Calu3 (cell line): ENCODE measurements at regions not wholly inside any gene's neighbourhood (a gene's known extent, or its start where the extent isn't known, plus 50 kb on each side); places are given as distances from the start of the nearest gene placed in this dataset.

ENCODE experiments used
- BruUV-seq: library from RNA; stranded (reverse); fragments of 400-500 nt; replicated peaks from 2 replicates; lab custom pipeline; 2021; lab: Mats Ljungman, UMichigan
- CTCF ChIA-PET: fragments of 300-600 bp; sonication (Branson Sonifier 250); formaldehyde crosslinking; loops from one replicate; lab custom pipeline; 2022; ENCODE audit warnings: antibody characterized with exemption; lab: Charles Lee
- DNase-seq: peaks from one replicate; pipeline ENCODE4 v3.0.0; 2022
- H3K27ac Mint-ChIP-seq: one replicate; pipeline ENCODE4 v1.8.0; 2022; ENCODE audit warnings: mixed read lengths; ENCODE audit not compliant: unreplicated experiment
- H3K27me3 Mint-ChIP-seq: one replicate; pipeline ENCODE4 v1.8.0; 2022; ENCODE audit warnings: mixed read lengths; ENCODE audit not compliant: unreplicated experiment
- H3K36me3 Mint-ChIP-seq: one replicate; pipeline ENCODE4 v1.8.0; 2022; ENCODE audit warnings: mild to moderate bottlenecking, moderate library complexity, mixed read lengths; ENCODE audit not compliant: insufficient read depth, unreplicated experiment
- H3K4me1 Mint-ChIP-seq: one replicate; pipeline ENCODE4 v1.8.0; 2022; ENCODE audit warnings: mild to moderate bottlenecking, low read depth, mixed read lengths; ENCODE audit not compliant: unreplicated experiment
- H3K4me3 Mint-ChIP-seq: one replicate; pipeline ENCODE4 v1.8.0; 2022; ENCODE audit warnings: mild to moderate bottlenecking, low read depth, moderate library complexity, mixed read lengths; ENCODE audit not compliant: unreplicated experiment
- H3K9me3 Mint-ChIP-seq: one replicate; pipeline ENCODE4 v1.8.0; 2022; ENCODE audit warnings: low read depth, mixed read lengths; ENCODE audit not compliant: unreplicated experiment
- CTCF ChIP-seq: fragments of 200-600 bp; IDR thresholded peaks from one replicate; pipeline ENCODE4 v1.8.0; 2022; ENCODE audit warnings: antibody characterized with exemption; ENCODE audit not compliant: unreplicated experiment
- intact Hi-C: fragments of 100-400 bp; cut with micrococcal nuclease; formaldehyde crosslinking; loops from one replicate; pipeline ENCODE4 v1.10.0; 2022; ENCODE audit not compliant: unreplicated experiment

- H3K27me3 Mint-ChIP-seq = no peaks in the 10 kb centered on the region
- H3K36me3 Mint-ChIP-seq = no peaks in the 10 kb centered on the region
- H3K4me3 Mint-ChIP-seq = no peak overlapping the region
- no peak for TF ChIP-seq CTCF
- peaks cover 16% of the 10 kb centered on the region for H3K9me3 Mint-ChIP-seq
- H3K27ac Mint-ChIP-seq = no peak overlapping the region
- CTCF ChIA-PET = no interaction called here
- intact Hi-C loops = no loop called here
- DNase-seq = no peak
- BruUV-seq = no TSS peak
- no peaks in the 10 kb centered on the region for H3K4me1 Mint-ChIP-seq
Observed at GRCh38 chr12:43029971-43030370, 440.4 kb upstream of the PRICKLE1 start.

GRCh38 chr12:43028826-43029225 lies 439.3 kb upstream of the PRICKLE1 start:
- no peak for TF ChIP-seq CTCF

GRCh38 chr12:43022838-43023237 lies 433.3 kb upstream of the PRICKLE1 start:
- BruUV-seq = no TSS peak
- Mint-ChIP-seq H3K36me3 (no peaks in the 10 kb centered on the region), H3K4me1 (no peaks in the 10 kb centered on the region), H3K4me3 (no peak overlapping the region), H3K27me3 (no peaks in the 10 kb centered on the region), H3K9me3 (peaks cover 3% of the 10 kb centered on the region), H3K27ac (no peak overlapping the region)
- no peak for TF ChIP-seq CTCF
- DNase-seq = no peak
- intact Hi-C loops = no loop called here
- CTCF ChIA-PET = no interaction called here

More at GRCh38 chr12:43028826-43029225, 439.3 kb upstream of the PRICKLE1 start:
- CTCF ChIA-PET = no interaction called here
- Mint-ChIP-seq H3K27me3 (no peaks in the 10 kb centered on the region), H3K4me1 (no peaks in the 10 kb centered on the region), H3K9me3 (peaks cover 8% of the 10 kb centered on the region), H3K36me3 (no peaks in the 10 kb centered on the region), H3K27ac (no peak overlapping the region), H3K4me3 (no peak overlapping the region)
- intact Hi-C loops = no loop called here
- no TSS peak for BruUV-seq
- DNase-seq = no peak

GRCh38 chr12:43015090-43015737 lies 425.7 kb upstream of the PRICKLE1 start:
- Mint-ChIP-seq H3K36me3 (no peaks in the 10 kb centered on the region), H3K4me3 (no peak overlapping the region), H3K9me3 (no peaks in the 10 kb centered on the region), H3K27me3 (no peaks in the 10 kb centered on the region), H3K27ac (no peak overlapping the region), H3K4me1 (no peaks in the 10 kb centered on the region)
- TF ChIP-seq CTCF = no peak
- CTCF ChIA-PET = no interaction called here
- intact Hi-C loops = no loop called here
- BruUV-seq = no TSS peak
- DNase-seq = no peak
